GM12864 (cell line): ENCODE measurements at regions not wholly inside any gene's neighbourhood (a gene's known extent, or its start where the extent isn't known, plus 50 kb on each side); places are given as distances from the start of the nearest gene placed in this dataset.
"Not testable (repeated sequence)": the region's sequence is repeated elsewhere in the genome, so short reads cannot be mapped to it uniquely, and the experiment has no call there.

Experiments
- DNase-seq: peaks from one replicate; pipeline ENCODE4 v3.0.0-alpha.2; 2011; ENCODE audit warnings: low read depth
- H3K4me3 ChIP-seq: 2 replicates; pipeline ENCODE4 v1.5.1; 2011; ENCODE audit warnings: mild to moderate bottlenecking, low read depth, low read length, control low read depth
- CTCF ChIP-seq: IDR thresholded peaks from 2 replicates; pipeline ENCODE4 v1.5.1; 2011; ENCODE audit warnings: low read depth, mild to moderate bottlenecking, moderate library complexity, low read length, control low read depth, inconsistent platforms; ENCODE audit errors: missing control alignments

- H3K4me3 ChIP-seq, result no peak overlapping the region
- DNase-seq, result no peak
- TF ChIP-seq CTCF, result no peak
These were observed 935.2 kb upstream of the FAM98A start for GRCh38 chr2:34534341-34534740.

- DNase-seq, result no peak
- H3K4me3 ChIP-seq, result no peak overlapping the region
- TF ChIP-seq CTCF, result no peak
These were observed 934.6 kb upstream of the FAM98A start for GRCh38 chr2:34533585-34534183.

- TF ChIP-seq CTCF, result no peak
- no peak for DNase-seq
- no peak overlapping the region for H3K4me3 ChIP-seq
These were observed 930.9 kb upstream of the FAM98A start for GRCh38 chr2:34529965-34530364.

- TF ChIP-seq CTCF, result no peak
- no peak for DNase-seq
- no peak overlapping the region for H3K4me3 ChIP-seq
These were observed 924.9 kb upstream of the FAM98A start for GRCh38 chr2:34523958-34524514.

GRCh38 chr2:34519659-34520058 is 920.6 kb upstream of the FAM98A start:
- no peak overlapping the region for H3K4me3 ChIP-seq
- TF ChIP-seq CTCF, result no peak
- DNase-seq, result no peak

- TF ChIP-seq CTCF, result no peak
- no peak for DNase-seq
- H3K4me3 ChIP-seq, result no peak overlapping the region
These were observed 899.5 kb upstream of the FAM98A start for GRCh38 chr2:34498561-34498960.

- not testable (repeated sequence) for DNase-seq, H3K4me3 ChIP-seq
These were observed 895.1 kb upstream of the FAM98A start for GRCh38 chr2:34494192-34494591.
